Epidermal melanocyte (primary cell): ENCODE measurements at regions not wholly inside any gene's neighbourhood (a gene's known extent, or its start where the extent isn't known, plus 50 kb on each side); places are given as distances from the start of the nearest gene placed in this dataset.

Experiments used
- DNase-seq: peaks from one replicate; pipeline ENCODE4 v3.0.0; 2011; ENCODE audit warnings: low spot score; ENCODE audit not compliant: insufficient read length

GRCh38 chr1:88188038-88188437 is 496.0 kb upstream of the PKN2 start:
- no peak for DNase-seq

- no peak for DNase-seq
Measured at GRCh38 chr1:88189525-88189924, 494.5 kb upstream of the PKN2 start.

- DNase-seq: no peak
Measured at GRCh38 chr1:88191917-88192316, 492.2 kb upstream of the PKN2 start.

GRCh38 chr1:88194542-88194941 is 489.5 kb upstream of the PKN2 start:
- DNase-seq: no peak

- no peak for DNase-seq
Measured at GRCh38 chr1:88200545-88200944, 483.5 kb upstream of the PKN2 start.

- no peak for DNase-seq
Measured at GRCh38 chr1:88204111-88204510, 480.0 kb upstream of the PKN2 start.

GRCh38 chr1:88204612-88205167 is 479.4 kb upstream of the PKN2 start:
- no peak for DNase-seq

GRCh38 chr1:88208389-88208788 is 475.7 kb upstream of the PKN2 start:
- no peak for DNase-seq

- no peak for DNase-seq
Measured at GRCh38 chr1:88210103-88210787, 473.8 kb upstream of the PKN2 start.

GRCh38 chr1:88216441-88216840 is 467.6 kb upstream of the PKN2 start:
- DNase-seq: no peak

GRCh38 chr1:88217386-88217785 is 466.7 kb upstream of the PKN2 start:
- no peak for DNase-seq

- no peak for DNase-seq
Measured at GRCh38 chr1:88219521-88219920, 464.6 kb upstream of the PKN2 start.

GRCh38 chr1:88221411-88221810 is 462.7 kb upstream of the PKN2 start:
- DNase-seq: no peak

- DNase-seq: no peak
Measured at GRCh38 chr1:88224906-88225305, 459.2 kb upstream of the PKN2 start.

- no peak for DNase-seq
Measured at GRCh38 chr1:88228114-88228513, 456.0 kb upstream of the PKN2 start.

GRCh38 chr1:88230126-88230525 is 453.9 kb upstream of the PKN2 start:
- DNase-seq: no peak

- DNase-seq: no peak
Measured at GRCh38 chr1:88237058-88237457, 447.0 kb upstream of the PKN2 start.

GRCh38 chr1:88239205-88239604 is 444.9 kb upstream of the PKN2 start:
- DNase-seq: no peak

GRCh38 chr1:88247666-88248065 is 436.4 kb upstream of the PKN2 start:
- DNase-seq: no peak

- no peak for DNase-seq
Measured at GRCh38 chr1:88250915-88251314, 433.2 kb upstream of the PKN2 start.

GRCh38 chr1:88252745-88253144 is 431.3 kb upstream of the PKN2 start:
- DNase-seq: no peak

- no peak for DNase-seq
Measured at GRCh38 chr1:88265606-88266005, 418.5 kb upstream of the PKN2 start.

- DNase-seq: no peak
Measured at GRCh38 chr1:88266051-88266450, 418.0 kb upstream of the PKN2 start.

GRCh38 chr1:88272216-88272615 is 411.9 kb upstream of the PKN2 start:
- no peak for DNase-seq
